Nephron progenitor cell (in vitro differentiated cells): ENCODE measurements at regions not wholly inside any gene's neighbourhood (a gene's known extent, or its start where the extent isn't known, plus 50 kb on each side); places are given as distances from the start of the nearest gene placed in this dataset.

Experiments
- DNase-seq: peaks from one replicate; pipeline ENCODE4 v3.0.0; 2021
- H3K27ac Mint-ChIP-seq: 2 replicates; pipeline ENCODE4 v1.8.0; 2021; ENCODE audit warnings: mild to moderate bottlenecking, moderate library complexity, mixed read lengths
- H3K27me3 Mint-ChIP-seq: 2 replicates; pipeline ENCODE4 v1.8.0; 2021; ENCODE audit warnings: mild to moderate bottlenecking, low read depth, mixed read lengths; ENCODE audit not compliant: poor library complexity
- H3K36me3 Mint-ChIP-seq: 2 replicates; pipeline ENCODE4 v1.8.0; 2021; ENCODE audit warnings: low read depth, mixed read lengths
- H3K4me1 Mint-ChIP-seq: 2 replicates; pipeline ENCODE4 v1.8.0; 2021; ENCODE audit warnings: mixed read lengths
- H3K4me3 Mint-ChIP-seq: 2 replicates; pipeline ENCODE4 v1.8.0; 2021; ENCODE audit warnings: mild to moderate bottlenecking, moderate library complexity, mixed read lengths
- H3K9me3 Mint-ChIP-seq: 2 replicates; pipeline ENCODE4 v1.8.0; 2021; ENCODE audit warnings: mild to moderate bottlenecking, moderate library complexity, mixed read lengths
- CTCF ChIP-seq: fragments of 200-600 bp; sonication (generic); IDR thresholded peaks from 2 replicates; pipeline ENCODE4 v1.5.0; 2021; ENCODE audit warnings: antibody characterized with exemption

GRCh38 chr21:18478513-18478912, 74.9 kb upstream of the TMPRSS15 start:
- no peak for DNase-seq
- no peak for TF ChIP-seq CTCF
- Mint-ChIP-seq H3K4me3 (no peak overlapping the region), H3K4me1 (no peaks in the 10 kb centered on the region), H3K36me3 (no peaks in the 10 kb centered on the region), H3K27ac (no peak overlapping the region), H3K27me3 (no peaks in the 10 kb centered on the region), H3K9me3 (peaks cover 4% of the 10 kb centered on the region)

GRCh38 chr21:18488252-18488651, 84.7 kb upstream of the TMPRSS15 start:
- DNase-seq, result no peak
- Mint-ChIP-seq H3K27me3 (no peaks in the 10 kb centered on the region), H3K9me3 (no peaks in the 10 kb centered on the region), H3K27ac (no peak overlapping the region), H3K4me3 (no peak overlapping the region), H3K4me1 (no peaks in the 10 kb centered on the region), H3K36me3 (no peaks in the 10 kb centered on the region)
- TF ChIP-seq CTCF, result no peak

GRCh38 chr21:18493422-18493821, 89.8 kb upstream of the TMPRSS15 start:
- Mint-ChIP-seq H3K27ac (no peak overlapping the region), H3K4me3 (no peak overlapping the region), H3K9me3 (no peaks in the 10 kb centered on the region), H3K36me3 (no peaks in the 10 kb centered on the region), H3K4me1 (peaks cover 4% of the 10 kb centered on the region), H3K27me3 (no peaks in the 10 kb centered on the region)
- no peak for DNase-seq
- no peak for TF ChIP-seq CTCF

GRCh38 chr21:18495523-18495922, 91.9 kb upstream of the TMPRSS15 start:
- Mint-ChIP-seq H3K9me3 (no peaks in the 10 kb centered on the region), H3K4me3 (no peak overlapping the region), H3K27me3 (no peaks in the 10 kb centered on the region), H3K36me3 (no peaks in the 10 kb centered on the region), H3K27ac (no peak overlapping the region), H3K4me1 (peaks cover 4% of the 10 kb centered on the region)
- DNase-seq, result no peak
- TF ChIP-seq CTCF, result no peak

GRCh38 chr21:18498431-18498830, 94.8 kb upstream of the TMPRSS15 start:
- no peaks in the 10 kb centered on the region for H3K36me3 Mint-ChIP-seq
- H3K27ac Mint-ChIP-seq, result no peak overlapping the region
- peaks cover 2% of the 10 kb centered on the region for H3K4me1 Mint-ChIP-seq
- peaks cover 16% of the 10 kb centered on the region for H3K9me3 Mint-ChIP-seq
- no peak for DNase-seq
- no peak for TF ChIP-seq CTCF
- no peak overlapping the region for H3K4me3 Mint-ChIP-seq
- no peaks in the 10 kb centered on the region for H3K27me3 Mint-ChIP-seq

GRCh38 chr21:18499761-18500376, 96.3 kb upstream of the TMPRSS15 start:
- Mint-ChIP-seq H3K4me3 (no peak overlapping the region), H3K9me3 (peaks cover 25% of the 10 kb centered on the region), H3K36me3 (no peaks in the 10 kb centered on the region), H3K27me3 (no peaks in the 10 kb centered on the region), H3K27ac (no peak overlapping the region), H3K4me1 (no peaks in the 10 kb centered on the region)
- TF ChIP-seq CTCF, result peak; percentile 84
- peak; percentile 69 for DNase-seq
